Thyroid gland (tissue), 4 donors: ENCODE measurements at regions not wholly inside any gene's neighbourhood (a gene's known extent, or its start where the extent isn't known, plus 50 kb on each side); places are given as distances from the start of the nearest gene placed in this dataset.

Experiments
- DNase-seq, 2 donors: peaks; one replicate each; pipeline ENCODE4 v3.0.0-alpha.2; 2019
- H3K27ac ChIP-seq, 3 donors: fragments of 200-600 bp; sonication (generic); 1 replicate in 2 of 3; 2 replicates in 1 of 3; pipeline ENCODE4 v1.5.1; 2016 to 2019; ENCODE audit warnings: mild to moderate bottlenecking in 1 of 3, moderate library complexity in 1 of 3
- H3K27me3 ChIP-seq: fragments of 200-600 bp; sonication (generic); one replicate; pipeline ENCODE4 v1.5.1; 2019
- H3K36me3 ChIP-seq, 2 donors: fragments of 200-600 bp; sonication (generic); one replicate each; pipeline ENCODE4 v1.5.1; 2016 to 2019
- H3K4me1 ChIP-seq, 2 donors: fragments of 200-600 bp; sonication (generic); one replicate each; pipeline ENCODE4 v1.5.1; 2017 to 2019
- H3K4me3 ChIP-seq, 3 donors: fragments of 200-600 bp; sonication (generic); replicated peaks in 1 of 3; 1 replicate in 2 of 3; 2 replicates in 1 of 3; pipeline ENCODE4 v1.5.1; 2016; ENCODE audit warnings: mild to moderate bottlenecking in 1 of 3
- H3K9me3 ChIP-seq: fragments of 200-600 bp; sonication (generic); one replicate; pipeline ENCODE4 v1.5.1; 2017
- CTCF ChIP-seq, 6 experiments: fragments of 200-600 bp in 3 of 6; fragments of 450-650 bp in 3 of 6; sonication (generic) in 3 of 6; IDR thresholded peaks; one replicate each; pipeline ENCODE4 v1.5.1; 2016 to 2019; ENCODE audit warnings: antibody characterized with exemption in 6 of 6, mild to moderate bottlenecking in 2 of 6, inconsistent platforms in 1 of 6, moderate library complexity in 1 of 6
- POLR2A ChIP-seq, 2 donors: fragments of 450-650 bp; IDR thresholded peaks; one replicate each; pipeline ENCODE4 v1.6.1; 2017; ENCODE audit warnings: antibody characterized with exemption in 2 of 2, mild to moderate bottlenecking in 2 of 2, moderate library complexity in 1 of 2
- WGBS, 2 donors: methylation state at CpG; one replicate each; pipeline ENCODE4 v1.1.5; 2017; 5-methylcytosine and 5-hydroxymethylcytosine counted together
- intact Hi-C: fragments of 100-400 bp; cut with DNase I; formaldehyde crosslinking; loops from one replicate; pipeline ENCODE4 v1.15.1; 2023

- H3K4me3 ChIP-seq = no peak overlapping the region
- WGBS, 2 donors = 89 to 91% methylated on average over 5 of the region's 5 CpGs
Observed at GRCh38 chr9:15047028-15047551, 136.9 kb upstream of the FREM1 start.

GRCh38 chr9:15033316-15033715 lies 123.1 kb upstream of the FREM1 start:
- Histone ChIP-seq H3K27me3 (no peaks in the 10 kb centered on the region), H3K4me3 (no peak overlapping the region), H3K36me3 (no peaks in the 10 kb centered on the region), H3K9me3 (no peaks in the 10 kb centered on the region), H3K4me1 (no peaks in the 10 kb centered on the region), H3K27ac (no peak overlapping the region)
- WGBS, 2 donors = 86 to 89% methylated on average over 4 of the region's 4 CpGs
- intact Hi-C loops = no loop called here
- no peak for DNase-seq
- TF ChIP-seq POLR2A (IDR thresholded peaks at IDR 0.05) = no peak
- TF ChIP-seq CTCF (IDR thresholded peaks at IDR 0.05) = no peak

More at GRCh38 chr9:15047028-15047551, 136.9 kb upstream of the FREM1 start:
- Histone ChIP-seq H3K27me3 (no peaks in the 10 kb centered on the region), H3K9me3 (no peaks in the 10 kb centered on the region), H3K4me1 (no peaks in the 10 kb centered on the region), H3K36me3 (no peaks in the 10 kb centered on the region), H3K27ac (no peak overlapping the region)
- intact Hi-C loops = no loop called here
- TF ChIP-seq CTCF (IDR thresholded peaks at IDR 0.05) = no peak
- TF ChIP-seq POLR2A (IDR thresholded peaks at IDR 0.05) = no peak
- DNase-seq = no peak

GRCh38 chr9:15032860-15033259 lies 122.6 kb upstream of the FREM1 start:
- H3K36me3 ChIP-seq = no peaks in the 10 kb centered on the region
- H3K27me3 ChIP-seq = no peaks in the 10 kb centered on the region
- no peaks in the 10 kb centered on the region for H3K9me3 ChIP-seq
- TF ChIP-seq CTCF (IDR thresholded peaks at IDR 0.05) (no peak), POLR2A (IDR thresholded peaks at IDR 0.05) (no peak)
- no peak for DNase-seq
- H3K4me3 ChIP-seq = no peak overlapping the region
- 88 to 100% methylated on average over 1 of the region's 1 CpG for WGBS, 2 donors
- H3K4me1 ChIP-seq = no peaks in the 10 kb centered on the region
- H3K27ac ChIP-seq = no peak overlapping the region
- intact Hi-C loops = no loop called here

GRCh38 chr9:15021146-15021545 lies 110.9 kb upstream of the FREM1 start:
- H3K27ac ChIP-seq = no peak overlapping the region
- WGBS, 2 donors = 59 to 80% methylated on average over 1 of the region's 1 CpG
- no peak for DNase-seq
- H3K36me3 ChIP-seq = no peaks in the 10 kb centered on the region
- H3K4me3 ChIP-seq = no peak overlapping the region
- H3K4me1 ChIP-seq = no peaks in the 10 kb centered on the region
- TF ChIP-seq CTCF (IDR thresholded peaks at IDR 0.05) = no peak
- no peak for TF ChIP-seq POLR2A (IDR thresholded peaks at IDR 0.05)
- H3K27me3 ChIP-seq = no peaks in the 10 kb centered on the region
- intact Hi-C loops = no loop called here
- no peaks in the 10 kb centered on the region for H3K9me3 ChIP-seq

GRCh38 chr9:15018096-15018637 lies 107.9 kb upstream of the FREM1 start:
- no peak for DNase-seq
- TF ChIP-seq POLR2A (IDR thresholded peaks at IDR 0.05) = no peak
- TF ChIP-seq CTCF (IDR thresholded peaks at IDR 0.05) = no peak

More at GRCh38 chr9:15018096-15018637, 107.9 kb upstream of the FREM1 start:
- Histone ChIP-seq H3K4me3 (no peak overlapping the region), H3K27me3 (no peaks in the 10 kb centered on the region), H3K36me3 (no peaks in the 10 kb centered on the region), H3K27ac (no peak overlapping the region), H3K9me3 (no peaks in the 10 kb centered on the region), H3K4me1 (no peaks in the 10 kb centered on the region)
- intact Hi-C loops = no loop called here
- WGBS, 2 donors = 59 to 76% methylated on average over 6 of the region's 6 CpGs
